ENCODE measurements at regions not wholly inside any gene's neighbourhood (a gene's known extent, or its start where the extent isn't known, plus 50 kb on each side); places are given as distances from the start of the nearest gene placed in this dataset.
"Not testable (repeated sequence)": the region's sequence is repeated elsewhere in the genome, so short reads cannot be mapped to it uniquely, and the experiment has no call there.

GRCh38 chr22:10934704-10935103, 4593.3 kb upstream of the OR11H1 start:
- not testable (repeated sequence) for H3K4me3 ChIP-seq (ENCODE audit: low read depth, low read length); DNase-seq (ENCODE audit: low read depth)
- TF ChIP-seq CTCF (IDR thresholded peaks at IDR 0.05; ENCODE audit: control insufficient read depth, extremely low read depth, insufficient read depth): peak; percentile 51

GRCh38 chr22:10961043-10961860, 4566.7 kb upstream of the OR11H1 start:
- peak; percentile 23 for DNase-seq (ENCODE audit: low read depth)
- peak overlapping the region; percentile 68 for H3K4me3 ChIP-seq (ENCODE audit: low read depth, low read length)
- TF ChIP-seq CTCF (IDR thresholded peaks at IDR 0.05; ENCODE audit: control insufficient read depth, extremely low read depth, insufficient read depth): peak; percentile 60

GRCh38 chr22:10961861-10962255, 4566.1 kb upstream of the OR11H1 start:
- peak overlapping the region; percentile 68 for H3K4me3 ChIP-seq (ENCODE audit: low read depth, low read length)
- DNase-seq (ENCODE audit: low read depth): not testable (repeated sequence)

All from LNCaP clone FGC (cell line).